ENCODE measurements at regions not wholly inside any gene's neighbourhood (a gene's known extent, or its start where the extent isn't known, plus 50 kb on each side); places are given as distances from the start of the nearest gene placed in this dataset.
"Not testable (repeated sequence)": the region's sequence is repeated elsewhere in the genome, so short reads cannot be mapped to it uniquely, and the experiment has no call there.

DNA sequence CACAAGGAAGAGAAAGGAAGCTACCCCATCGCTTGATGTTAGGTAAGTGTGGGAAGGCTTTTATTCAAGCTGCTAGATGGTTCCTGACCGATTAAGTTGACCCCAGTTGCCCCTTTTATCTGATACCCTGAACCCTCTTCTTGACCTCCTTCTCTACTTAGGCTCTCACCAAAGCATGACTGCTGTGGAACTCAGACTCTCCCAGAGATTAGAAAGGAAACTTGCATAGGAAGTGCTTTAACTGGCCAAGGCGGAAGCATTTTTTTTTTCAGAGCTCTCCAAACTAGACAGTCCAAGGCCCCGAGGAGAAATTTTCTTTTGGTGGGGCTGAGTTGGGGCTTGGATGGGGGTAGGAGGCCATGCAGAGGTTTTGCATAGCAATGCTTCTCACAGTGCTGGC, 101.3 kb upstream of the USP24 start:
- no peak for DNase-seq

DNA sequence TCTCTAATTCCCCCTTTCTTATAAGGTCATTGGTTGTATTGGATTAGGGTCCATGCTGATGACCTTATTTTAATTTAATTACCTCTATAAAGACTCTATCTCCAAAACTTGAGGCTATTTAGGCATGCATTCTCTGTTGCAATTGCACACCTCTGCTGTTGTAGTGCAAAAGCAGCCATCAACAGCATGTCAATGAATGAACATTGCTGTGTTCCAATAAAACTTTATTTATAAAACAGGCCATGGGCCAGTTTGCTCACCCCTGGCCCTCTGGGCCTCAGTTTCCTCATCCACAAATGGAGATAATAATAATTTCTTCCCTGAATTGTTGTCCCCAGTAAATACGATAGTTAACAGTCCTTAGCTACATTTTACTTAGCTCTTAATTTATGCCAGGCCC, 100.4 kb upstream of the USP24 start:
- DNase-seq: no peak

DNA sequence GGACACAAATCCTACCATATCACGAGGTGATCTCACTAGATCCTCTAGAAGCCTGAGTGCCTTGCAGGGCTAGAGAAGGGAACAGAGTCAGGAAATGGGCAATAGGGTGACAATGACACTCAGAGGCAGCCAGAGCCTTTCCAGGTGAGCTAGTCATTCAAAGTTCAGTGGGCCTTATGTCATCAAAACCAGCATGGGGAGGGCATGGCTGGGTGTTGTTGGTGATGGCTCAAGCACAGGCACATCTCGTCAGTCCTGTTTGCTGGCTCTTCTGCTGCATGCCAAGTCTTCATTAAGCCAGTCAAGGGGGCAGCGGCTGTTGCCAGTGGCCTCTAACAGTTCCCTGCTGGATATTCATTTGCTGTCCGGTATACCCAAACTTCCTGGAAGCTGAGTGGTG, 99.6 kb upstream of the USP24 start:
- DNase-seq: no peak

DNA sequence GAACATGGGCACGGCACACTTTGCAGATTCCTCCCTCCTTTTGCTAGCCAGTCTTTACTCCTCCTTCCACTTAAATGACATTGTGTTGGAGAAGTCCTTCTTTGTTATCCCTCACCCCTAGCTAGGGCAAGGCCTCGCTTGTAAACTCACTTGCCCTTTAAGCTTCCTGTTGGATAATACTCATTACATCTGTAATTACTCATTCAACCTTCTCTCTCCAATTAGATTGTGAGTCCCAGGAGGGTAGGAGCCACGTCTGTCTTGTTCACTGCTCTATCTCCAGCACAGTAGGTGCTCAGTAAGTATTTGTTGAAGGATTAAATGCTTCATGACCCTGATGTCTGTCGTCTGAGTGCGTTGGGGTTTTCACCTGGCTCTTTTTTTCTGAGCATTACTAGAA, 98.7 kb upstream of the USP24 start:
- no peak for DNase-seq

DNA sequence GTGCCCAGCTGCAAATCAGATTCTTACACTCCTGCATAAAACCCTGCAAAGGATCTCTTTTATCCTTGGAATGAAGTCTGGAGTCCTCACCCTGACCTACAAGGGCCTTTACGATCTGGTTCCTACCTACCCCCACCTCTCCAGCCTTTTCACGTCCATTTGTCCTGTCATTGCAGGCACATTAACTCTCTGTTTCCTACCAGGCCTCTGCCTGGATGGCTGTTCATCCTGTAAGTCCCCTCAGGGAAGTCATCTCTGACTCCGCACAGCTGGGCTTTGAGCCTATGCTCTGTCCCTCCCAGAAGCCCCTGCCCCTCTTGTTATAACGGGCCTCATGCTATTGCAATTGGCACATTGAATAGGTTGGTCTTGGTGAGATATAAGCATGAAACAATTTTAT, 96.8 kb upstream of the USP24 start:
- no peak for DNase-seq

DNA sequence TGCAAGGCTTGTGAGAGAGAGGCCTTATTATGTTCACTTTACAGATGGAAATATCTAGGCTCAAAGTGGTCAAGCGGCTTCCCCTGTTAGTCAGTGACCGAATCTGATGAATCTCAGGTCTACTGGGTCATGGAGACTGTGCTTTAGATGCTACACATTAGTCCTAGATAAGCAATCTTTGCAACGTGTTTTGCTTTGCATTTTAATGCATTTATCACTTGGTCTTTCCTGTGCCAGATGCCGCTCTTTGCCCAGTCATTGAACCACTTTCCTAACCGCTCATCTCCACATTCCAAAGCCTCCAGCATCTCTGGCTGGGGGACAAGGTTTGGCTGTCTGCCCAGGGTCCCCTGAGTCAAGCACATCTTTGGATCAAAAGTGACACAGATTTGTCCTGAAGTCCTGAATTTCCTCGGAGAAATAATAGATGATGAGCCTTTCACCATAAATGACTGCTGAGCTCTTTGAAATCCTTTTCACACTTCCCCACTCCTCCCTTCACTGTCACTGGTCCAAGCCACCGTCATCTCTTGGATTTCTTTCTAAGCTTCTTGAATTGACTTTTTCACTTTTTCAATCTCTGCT, 96.0 kb upstream of the USP24 start:
- DNase-seq: no peak

DNA sequence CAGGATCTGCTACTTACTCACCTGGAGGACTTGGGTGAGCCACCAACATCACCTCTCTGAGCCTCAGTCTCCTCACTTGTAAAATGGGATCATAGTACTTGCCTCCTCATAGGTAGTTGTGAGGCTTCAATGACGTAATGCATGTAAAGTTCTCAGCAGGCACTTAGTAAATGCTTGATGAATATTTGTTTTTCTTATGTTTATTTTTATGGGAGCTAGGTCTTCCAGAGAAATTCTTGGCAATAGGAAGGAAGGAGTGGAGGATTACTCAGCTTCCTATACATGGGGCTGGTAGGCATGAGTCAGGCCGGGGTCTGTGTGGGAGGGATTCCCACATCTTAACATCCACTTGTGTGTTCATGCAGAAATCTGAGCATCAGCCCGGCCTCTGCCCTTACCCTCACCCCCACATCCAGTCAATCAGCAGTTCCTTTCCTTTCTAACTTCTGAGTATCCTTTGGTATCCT, 95.4 kb upstream of the USP24 start:
- no peak for DNase-seq

DNA sequence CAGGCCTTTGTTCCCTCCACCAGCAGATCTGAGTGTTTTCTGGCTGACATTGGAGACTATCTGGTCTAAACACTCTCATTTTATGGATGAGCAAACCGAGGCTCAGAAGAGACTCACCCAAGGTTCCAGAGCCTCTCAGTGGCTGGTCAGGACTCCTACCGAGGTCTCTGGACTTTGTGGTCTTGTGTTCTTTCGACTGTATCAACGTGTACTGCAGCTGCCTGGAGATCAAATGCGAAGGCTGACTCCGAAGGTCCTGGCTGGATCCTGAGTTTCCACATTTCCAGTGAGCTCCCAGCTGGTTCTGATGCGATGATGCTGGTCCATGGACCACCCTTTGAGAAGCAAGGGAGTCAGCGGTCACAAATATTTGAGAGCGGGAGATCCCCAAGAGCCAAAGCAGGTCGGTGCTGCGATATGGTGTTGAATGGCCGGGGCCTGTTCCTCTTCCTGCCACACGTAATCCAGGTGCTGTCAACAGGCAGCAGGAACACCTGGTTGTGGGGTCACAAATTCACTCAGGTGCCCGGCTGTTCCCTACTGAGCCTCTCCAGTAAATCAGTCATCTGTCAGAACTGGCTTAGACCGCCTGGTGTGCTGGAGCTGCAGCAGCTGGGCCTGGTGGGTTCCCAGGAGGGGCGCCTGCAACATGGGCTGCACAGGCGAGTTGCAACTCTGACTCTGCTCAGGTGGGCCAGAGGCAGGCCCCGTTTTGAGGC, 94.8 kb upstream of the USP24 start:
- DNase-seq: no peak

DNA sequence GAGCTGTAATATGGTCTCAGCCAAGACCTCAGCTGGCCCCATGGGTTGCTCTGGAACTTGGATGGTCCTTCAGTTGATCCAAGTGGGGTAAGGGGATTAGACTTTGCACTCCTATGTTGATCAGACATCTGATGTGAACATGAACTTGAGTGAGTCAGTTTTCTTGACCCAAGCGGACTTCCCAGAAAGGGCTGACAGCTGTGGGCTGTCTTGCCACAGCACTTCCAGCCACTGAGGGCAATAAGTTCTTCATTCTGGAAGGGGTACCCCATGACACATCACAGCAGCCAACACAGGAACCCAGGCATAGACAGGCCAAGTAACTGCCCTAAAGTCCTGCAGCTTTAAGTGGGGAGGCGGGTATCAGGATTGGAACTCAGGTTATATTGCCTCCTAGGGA, 93.9 kb upstream of the USP24 start:
- no peak for DNase-seq

DNA sequence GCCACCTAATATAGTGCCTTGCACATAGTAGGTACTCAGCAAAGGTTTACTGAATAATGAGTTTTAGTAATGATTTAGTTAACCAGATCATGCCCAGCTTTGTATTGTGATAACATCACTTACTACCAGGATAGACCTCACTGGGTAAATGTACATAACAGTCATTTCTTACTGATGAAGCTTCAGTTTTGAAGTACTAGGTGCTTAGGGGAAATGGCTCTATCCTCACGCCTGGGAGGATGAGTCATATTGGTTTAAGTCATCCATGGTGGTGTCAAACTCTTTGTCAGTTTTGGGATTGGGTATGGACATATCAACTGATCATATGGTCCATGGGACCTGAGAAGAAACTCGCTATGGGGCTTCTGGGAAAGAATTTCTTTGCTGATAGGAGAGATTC, 90.6 kb upstream of the USP24 start:
- no peak for DNase-seq

DNA sequence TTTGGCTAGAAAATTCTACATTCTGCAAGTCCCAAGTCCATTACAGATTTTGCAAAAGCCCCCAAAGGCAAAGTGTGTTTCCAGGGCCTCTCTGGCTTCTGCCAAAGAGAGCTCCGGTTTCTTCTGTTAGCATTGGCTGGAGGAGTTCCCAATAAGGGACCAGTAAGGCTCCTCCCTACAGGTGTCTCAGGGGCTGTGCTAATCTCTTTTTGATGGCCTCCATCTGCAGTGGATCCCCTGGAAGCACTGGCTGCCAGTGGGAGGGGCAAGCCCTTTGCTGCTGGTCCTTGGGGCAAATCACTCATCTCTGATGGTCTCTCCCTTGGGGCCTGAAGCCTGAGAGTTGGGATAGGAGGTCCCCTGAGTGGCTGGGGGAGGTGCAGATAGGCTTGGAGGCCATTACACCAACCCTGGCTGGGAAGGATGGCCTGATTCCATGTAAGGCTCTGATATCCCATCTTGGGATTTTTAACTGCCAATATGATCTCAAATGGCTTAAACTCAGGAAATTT, 89.1 kb upstream of the USP24 start:
- DNase-seq: no peak

DNA sequence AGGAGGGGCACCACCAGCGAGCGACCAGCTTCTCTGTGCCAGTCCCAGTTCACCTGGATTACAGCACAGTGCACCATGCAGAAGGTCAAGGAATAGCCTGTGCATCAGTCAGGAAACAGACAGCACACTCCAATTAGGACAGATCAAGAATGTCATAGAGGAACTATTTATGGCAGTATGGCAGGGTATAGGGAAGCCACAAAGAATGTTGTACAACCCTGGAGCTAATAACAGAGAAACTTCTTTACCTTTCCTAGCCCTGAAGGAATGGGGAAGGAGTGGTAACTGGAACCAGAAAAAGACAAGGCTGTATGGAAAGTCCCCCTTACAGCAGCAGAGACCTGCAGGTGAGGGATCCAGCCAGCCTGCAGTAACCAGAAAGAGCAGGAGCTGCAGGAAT, 87.8 kb upstream of the USP24 start:
- no peak for DNase-seq

DNA sequence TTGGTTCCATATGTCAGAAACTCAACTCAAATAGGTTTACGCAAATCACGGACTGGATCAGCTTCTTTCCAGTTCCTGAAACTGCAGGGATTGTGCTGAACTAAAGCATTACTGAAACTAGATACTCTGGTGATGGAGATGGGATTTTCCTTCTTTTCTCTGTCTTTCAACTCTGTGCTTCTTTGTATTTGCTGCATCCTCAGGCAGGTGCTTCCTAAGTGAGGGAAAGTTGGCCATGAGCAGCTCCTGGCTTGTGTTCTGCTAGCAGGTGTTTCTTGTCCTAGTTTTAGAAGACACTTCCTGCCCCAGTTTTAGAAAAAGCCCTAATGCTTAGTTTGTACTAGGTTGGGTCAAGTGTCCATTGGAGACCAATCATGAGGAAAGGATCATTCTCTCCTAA, 86.7 kb upstream of the USP24 start:
- no peak for DNase-seq

DNA sequence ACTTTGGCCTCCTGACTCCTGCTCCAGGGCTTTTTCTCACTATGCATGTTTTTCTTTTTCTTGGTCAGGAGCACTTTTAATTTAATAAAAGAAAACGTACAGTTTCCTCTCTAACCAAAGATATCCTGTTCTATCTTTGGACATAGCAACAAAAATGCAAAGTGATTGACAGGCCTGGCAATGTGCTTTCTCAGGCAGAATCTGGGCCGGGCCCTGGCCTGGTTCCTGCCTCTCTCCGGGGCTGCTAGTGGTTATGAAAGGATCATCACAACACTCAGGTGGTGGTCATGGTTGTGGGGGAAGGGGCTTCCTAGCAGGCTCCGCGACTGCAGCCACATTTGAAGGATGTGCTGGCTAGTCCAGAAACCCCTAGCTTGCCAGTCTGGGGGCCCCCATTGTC, 85.8 kb upstream of the USP24 start:
- DNase-seq: no peak

DNA sequence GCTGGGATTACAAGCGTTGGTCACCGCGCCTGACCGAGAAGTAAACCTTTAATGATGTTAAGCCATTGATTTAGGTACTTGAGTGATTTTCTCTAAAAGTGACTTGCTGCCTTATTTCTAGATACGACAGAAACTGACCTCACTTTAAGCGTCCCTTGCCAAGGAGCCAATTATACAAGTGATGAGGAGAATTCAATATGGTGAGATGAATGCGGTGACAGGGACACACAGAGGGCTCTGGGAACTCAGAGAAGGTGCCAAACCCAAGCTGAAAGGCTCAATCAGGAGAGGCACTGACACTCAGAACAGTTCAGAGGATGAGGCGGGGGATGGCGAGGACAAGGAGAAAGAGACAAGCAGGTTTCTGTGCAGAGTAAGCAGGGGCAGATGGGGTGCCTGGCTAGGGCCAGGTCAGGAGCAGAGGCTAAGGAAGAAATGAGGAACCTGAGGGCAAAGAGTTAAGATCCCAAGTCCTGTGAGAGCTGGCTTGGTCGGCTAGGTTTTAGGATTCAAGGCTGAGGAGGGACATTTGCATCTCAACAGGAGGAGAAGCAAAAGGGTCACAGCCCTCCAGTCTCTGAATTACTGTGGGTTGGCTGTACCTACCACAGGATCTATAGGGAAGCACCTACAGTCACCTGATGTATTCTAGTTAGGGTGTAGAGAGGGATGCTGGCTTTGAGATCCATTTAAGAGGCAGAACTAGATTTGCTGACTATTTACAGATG, 83.2 kb upstream of the USP24 start:
- DNase-seq: no peak

DNA sequence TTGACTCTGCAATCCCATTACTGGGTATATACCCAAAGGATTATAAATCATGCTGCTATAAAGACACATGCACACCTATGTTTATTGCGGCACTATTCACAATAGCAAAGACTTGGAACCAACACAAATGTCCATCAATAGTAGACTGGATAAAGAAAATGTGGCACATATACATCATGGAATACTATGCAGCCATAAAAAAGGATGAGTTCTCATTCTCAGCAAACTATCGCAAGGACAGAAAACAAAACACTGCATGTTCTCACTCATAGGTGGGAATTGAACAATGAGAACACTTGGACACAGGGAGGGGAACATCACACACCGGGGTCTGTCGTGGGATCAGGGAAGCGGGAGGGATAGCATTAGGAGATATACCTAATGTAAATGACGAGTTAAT, 81.1 kb upstream of the USP24 start:
- DNase-seq: not testable (repeated sequence)

DNA sequence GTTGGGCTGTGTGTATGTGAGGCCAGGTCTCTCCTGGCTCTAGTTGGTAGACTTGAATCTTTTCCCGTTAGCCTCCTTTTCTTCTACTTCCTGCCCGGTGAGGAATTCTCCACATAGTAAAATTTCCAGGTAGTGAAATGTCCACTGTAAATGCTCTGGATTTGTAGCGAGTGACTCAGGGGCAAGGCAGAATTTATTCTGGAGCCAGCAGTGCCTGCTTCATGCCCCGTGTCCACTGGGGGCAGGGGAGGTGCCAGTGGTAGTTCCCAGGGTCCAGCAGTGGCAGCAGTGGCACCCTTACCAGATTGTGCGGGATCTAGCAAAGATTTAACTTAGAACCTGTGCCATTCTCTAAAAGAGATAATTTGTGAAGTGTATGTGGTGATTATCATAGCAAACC, 74.5 kb upstream of the USP24 start:
- DNase-seq: no peak

DNA sequence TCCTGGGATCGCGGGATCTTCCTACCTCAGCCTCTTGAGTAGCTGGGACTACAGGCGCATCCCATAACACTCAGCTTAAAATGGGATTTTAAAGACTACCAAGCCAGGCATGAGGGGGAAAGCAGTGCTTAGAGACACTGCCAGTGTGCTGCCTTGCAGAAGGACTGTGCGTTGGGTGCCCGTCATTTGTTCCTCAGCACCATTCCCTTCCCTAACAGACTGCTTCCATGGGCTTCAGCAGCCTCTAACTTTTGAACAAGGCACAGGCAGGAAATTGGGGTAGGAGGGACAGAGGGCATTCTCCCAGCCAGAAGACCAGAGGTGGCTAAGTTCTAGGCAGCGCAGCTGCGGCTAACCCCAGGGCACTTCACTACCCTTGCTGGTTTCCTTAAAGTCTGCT, 73.9 kb upstream of the USP24 start:
- no peak for DNase-seq

DNA sequence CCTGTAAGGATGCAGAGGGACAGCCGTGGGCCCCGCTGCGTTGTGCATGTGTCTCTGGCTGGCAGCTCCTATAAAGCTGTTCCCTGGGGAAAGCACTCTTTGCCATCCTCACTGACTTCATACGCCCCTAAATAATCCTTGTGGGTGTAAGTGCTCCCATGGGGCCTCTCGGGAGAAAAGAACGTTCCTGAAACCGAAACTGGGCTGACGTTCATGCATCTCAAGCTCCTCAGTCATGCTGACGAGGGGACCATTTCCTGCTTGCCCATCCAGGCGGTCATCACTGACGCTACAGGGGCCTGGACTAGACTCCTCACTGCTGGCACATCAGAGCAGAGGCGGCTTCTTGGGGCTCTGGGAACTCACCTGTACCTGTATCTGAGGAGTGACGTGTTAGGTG, 73.1 kb upstream of the USP24 start:
- no peak for DNase-seq

DNA sequence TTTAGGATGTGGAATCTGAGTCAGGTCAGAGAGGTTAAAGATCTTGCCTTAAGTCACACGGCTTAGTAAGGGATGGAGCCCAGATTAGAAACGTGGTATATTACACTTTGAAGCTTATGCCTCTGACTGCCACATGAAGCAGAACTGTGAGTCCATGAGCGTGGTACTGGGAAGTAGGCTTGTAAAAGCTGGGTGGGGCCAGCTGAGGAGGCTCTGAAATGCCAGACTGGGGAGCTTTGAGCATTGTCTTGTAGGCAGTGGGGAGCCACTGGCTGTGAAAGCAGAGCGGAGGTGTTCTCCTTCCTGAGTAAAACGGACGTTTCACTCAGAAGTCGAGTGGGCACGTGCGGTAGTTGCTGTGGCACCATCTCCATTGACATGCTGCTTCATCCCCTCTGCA, 72.6 kb upstream of the USP24 start:
- DNase-seq: no peak

DNA sequence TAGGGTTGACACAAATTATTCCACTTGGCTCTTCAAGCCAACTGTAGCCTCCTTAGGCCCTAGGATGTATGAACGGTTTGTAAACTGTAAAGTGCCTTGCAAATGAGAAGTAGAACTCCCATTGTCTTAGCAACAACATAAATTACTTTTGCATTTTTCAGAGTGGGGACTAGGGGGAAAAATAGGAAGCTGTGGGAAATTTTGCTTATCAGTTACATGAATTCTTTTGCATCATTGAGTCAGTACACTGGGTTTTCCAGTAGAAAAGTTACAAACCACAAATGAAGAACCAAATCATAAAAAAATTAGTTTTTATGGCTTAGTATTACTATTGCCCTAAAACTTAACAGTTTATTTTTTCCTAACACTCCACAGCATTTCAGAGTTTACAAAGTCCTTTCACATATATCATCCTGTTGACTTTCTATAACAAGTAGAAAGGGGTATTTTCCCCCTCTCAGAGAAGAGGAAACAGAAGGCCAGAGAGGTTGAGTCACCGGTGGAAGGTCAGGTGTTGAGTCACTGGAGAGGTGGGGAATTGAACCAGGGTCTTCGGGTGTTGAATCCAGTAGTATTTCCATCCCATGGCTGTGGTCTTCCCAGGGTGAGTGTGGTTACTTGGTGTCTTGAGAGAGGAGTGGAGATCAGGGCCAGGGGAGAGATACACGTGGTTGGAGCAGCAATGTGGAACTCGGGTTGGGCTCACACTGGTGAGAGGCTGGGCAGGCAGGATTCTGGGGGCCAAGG, 71.9 kb upstream of the USP24 start:
- DNase-seq: no peak

DNA sequence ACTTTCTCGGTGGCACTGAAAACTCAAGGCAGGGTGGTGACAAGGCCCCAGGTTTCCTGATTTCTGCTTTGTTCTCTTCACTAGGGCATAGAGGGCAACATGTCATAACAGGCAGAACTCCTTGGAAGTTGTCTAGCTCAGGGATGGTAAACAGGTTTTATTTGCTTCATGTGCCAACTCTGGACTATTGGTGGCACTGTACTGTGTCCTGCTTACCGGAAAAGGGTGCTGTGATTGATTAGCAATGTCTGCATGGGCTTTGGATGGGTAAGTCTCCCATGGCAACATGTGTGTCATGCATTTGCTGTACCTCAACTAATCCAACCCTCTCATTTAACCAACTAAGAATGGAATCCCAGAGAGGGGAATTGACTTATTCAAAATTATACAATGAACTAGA, 70.7 kb upstream of the USP24 start:
- no peak for DNase-seq

DNA sequence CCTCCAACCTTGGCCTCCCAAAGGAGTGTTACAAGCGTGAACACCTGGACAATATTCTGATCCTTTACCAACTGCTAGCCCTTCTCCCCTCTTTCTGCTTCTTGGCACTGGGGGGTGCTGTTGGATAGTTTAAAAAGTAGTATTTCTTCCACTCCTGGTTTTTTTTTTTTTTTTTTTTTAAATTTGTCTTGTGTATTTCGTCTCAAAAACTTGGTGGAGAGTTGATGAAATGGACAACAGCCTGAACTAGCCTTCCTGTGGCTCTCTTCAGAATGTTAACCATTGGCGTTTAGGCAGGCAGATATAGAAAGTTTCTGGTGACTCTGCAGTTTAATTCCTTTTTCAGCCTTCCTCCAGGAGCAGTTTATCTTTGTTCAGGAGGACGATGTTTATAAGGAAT, 69.7 kb upstream of the USP24 start:
- no peak for DNase-seq

Measured in right kidney (tissue), 1 donor.